DMS79 (cell line): ENCODE measurements at regions not wholly inside any gene's neighbourhood (a gene's known extent, or its start where the extent isn't known, plus 50 kb on each side); places are given as distances from the start of the nearest gene placed in this dataset.

Experiments used
- DNase-seq: peaks from one replicate; lab custom pipeline; 2025; lab: John Stamatoyannopoulos, UW

DNA sequence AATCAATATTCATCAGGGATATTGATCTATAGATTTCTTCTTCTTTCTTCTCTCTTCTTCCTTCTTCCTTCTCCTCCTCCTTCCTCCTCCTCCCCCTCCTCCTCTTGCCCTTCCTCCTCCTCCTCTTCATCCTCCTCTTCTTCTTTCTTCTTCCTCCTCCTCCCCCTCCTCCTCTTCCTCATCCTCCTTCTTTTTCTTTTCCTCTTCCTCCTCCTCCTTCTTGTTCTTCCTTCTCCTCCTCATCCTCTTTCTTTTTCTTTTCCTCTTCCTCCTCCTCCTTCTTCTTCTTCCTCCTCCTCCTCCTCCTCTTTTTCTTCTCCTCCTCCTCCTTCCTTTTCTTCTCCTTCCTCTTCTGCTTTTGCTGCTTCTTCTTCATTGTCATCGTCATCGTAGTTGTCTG is 52.4 kb upstream of the SERINC1 start:
- DNase-seq = no peak

DNA sequence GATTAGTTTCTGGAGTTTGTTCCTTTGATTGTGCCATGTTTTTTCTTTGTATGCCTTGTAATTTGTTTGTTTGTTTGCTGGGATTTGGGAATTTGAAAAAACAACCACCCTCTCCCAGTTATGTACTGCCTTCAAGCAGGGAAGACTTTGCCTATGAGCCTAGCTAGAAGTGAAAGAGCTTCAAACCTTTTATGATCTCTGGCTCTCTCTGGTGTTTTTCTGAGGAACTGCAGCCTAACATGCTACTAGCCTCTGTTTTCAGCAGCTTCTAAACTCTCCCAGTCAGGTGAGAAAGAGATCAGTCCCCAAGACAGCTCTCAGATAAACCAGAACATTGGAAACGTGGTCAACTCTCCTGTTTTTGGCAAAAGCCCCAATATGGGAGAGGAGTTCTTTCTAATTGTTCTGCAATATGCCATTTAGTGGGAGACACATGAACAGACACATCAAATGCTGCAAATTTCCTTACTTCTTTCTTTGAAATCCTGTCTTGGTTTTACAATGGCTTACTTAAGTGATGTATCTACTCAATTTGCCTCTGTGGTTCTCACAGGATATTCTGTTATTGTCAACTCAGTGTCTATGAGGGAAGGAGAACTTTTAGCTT is 58.9 kb upstream of the SERINC1 start:
- DNase-seq = peak; percentile 9

DNA sequence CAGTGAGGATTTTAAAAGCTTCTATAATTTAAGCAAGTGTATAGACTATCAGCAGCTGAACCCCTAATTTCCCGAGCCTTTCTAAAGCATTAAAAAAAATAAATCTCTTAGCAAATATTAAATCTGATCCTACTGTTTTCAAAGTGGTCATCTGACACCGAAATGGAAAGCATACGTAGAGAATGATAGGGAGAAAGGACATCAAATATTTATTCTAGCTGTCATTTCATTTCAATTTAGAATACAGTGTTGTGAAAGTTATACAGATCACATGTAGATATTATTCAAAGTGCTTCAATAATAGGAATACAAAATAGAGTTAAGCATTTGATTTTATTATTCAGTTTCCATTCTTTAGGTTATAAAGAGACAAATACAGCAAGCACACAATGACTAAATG is 61.9 kb upstream of the PKIB start:
- no peak for DNase-seq

DNA sequence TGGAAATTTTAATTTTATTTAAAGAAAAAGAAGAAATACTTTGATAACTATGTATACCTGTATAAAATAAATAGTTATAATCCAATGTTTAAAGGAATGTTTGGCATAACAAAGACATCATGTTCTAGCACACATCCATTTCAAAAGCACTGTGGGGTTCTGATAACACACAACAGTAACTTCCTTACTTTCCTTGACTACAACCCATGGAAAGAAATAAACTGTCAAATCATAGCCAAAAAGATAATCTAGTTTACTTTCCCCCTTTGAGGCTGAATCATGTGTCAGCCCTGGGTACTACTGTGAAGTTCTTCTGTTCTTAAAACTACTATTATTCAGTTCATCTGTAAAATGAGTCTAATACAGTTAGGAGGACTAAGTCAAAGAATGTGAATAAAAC is 61.4 kb upstream of the PKIB start:
- no peak for DNase-seq

DNA sequence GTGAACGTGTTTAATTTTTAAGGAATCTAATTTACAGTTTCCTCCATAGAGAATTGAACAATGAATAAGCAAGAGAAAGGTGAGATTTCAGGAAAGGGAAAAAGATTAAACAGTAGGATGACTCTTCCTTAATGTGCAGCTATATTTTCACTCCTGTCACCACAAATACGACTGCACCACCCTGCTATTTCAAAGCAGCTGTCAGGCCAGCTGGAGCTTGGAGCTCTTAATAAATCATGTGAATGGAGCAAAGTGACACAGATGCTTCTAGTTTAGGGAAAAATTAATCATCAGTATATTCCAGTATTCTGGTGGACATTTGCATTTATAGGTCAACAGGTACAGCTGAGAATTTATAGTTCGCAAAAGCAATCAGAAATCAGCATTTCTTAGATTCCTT is 56.5 kb upstream of the PKIB start:
- no peak for DNase-seq

DNA sequence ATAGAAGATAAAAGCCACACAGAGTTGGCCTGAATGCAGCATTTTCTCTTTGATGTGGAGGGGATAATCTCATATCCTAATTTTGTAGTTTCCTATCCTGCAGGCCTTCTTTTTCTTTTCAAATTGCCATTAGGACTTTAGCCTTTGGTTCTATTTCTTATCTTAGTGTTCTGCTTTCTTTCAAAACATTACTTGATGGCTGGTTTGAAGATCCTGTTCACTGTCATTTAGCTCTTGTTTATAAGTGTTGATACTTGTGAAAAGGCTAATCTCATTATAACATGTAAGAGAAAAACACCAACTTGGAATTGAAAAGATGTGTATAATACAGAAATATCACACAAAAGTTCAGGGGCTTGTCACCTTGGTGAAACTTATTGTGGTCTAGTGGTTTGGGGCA is 54.6 kb upstream of the PKIB start:
- DNase-seq = no peak

DNA sequence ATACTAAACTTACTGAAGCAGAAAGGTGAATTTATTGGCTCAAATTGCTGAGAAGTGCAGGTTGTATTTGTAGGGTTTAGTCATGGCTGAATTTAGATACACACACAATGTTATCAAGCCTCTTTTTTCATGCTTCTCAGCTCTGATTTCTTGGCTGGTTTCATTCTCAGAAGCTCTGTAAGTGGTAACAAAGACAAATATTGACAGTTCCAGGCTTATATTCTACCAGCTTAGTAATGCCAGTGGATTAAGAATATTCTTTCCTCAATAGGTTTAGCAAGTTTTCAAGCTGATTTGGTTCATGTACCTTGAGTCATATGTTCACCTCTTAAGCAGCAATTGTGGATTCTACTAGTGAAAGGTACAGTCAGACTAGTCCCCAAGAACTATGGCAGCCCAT is 52.1 kb upstream of the PKIB start:
- DNase-seq = no peak
